Keratinocyte (primary cell): ENCODE measurements at regions not wholly inside any gene's neighbourhood (a gene's known extent, or its start where the extent isn't known, plus 50 kb on each side); places are given as distances from the start of the nearest gene placed in this dataset.

Experiments
- DNase-seq: peaks from one replicate; pipeline ENCODE4 v3.0.0-alpha.2; 2011; ENCODE audit warnings: low read depth, missing footprints, low spot score
- FAIRE-seq: peaks from 2 replicates; lab custom pipeline; 2011; peaks lifted over from hg19 to GRCh38; lab: Jason Lieb, UNC
- H2AFZ ChIP-seq: 2 replicates; pipeline ENCODE4 v1.6.0; 2012; ENCODE audit warnings: low read length, control low read depth, inconsistent platforms; ENCODE audit not compliant: control insufficient read depth
- H3K27ac ChIP-seq: 2 replicates; pipeline ENCODE4 v1.5.1; 2011; ENCODE audit warnings: low read length; ENCODE audit not compliant: control insufficient read depth, insufficient read depth
- H3K27me3 ChIP-seq: 3 replicates; pipeline ENCODE4 v1.6.0; 2011; ENCODE audit warnings: low read length; ENCODE audit not compliant: control insufficient read depth, insufficient read depth; ENCODE audit errors: extremely low read depth
- H3K36me3 ChIP-seq, 2 experiments: 2 replicates in 1 of 2; 3 replicates in 1 of 2; pipeline ENCODE4 v1.5.1; 2011; ENCODE audit warnings: low read length in 2 of 2, mild to moderate bottlenecking in 1 of 2; ENCODE audit not compliant: control insufficient read depth in 2 of 2, insufficient read depth in 2 of 2; ENCODE audit errors: extremely low read depth in 1 of 2
- H3K4me1 ChIP-seq: 3 replicates; pipeline ENCODE4 v1.5.1; 2011; ENCODE audit warnings: low read length; ENCODE audit not compliant: control insufficient read depth, insufficient read depth; ENCODE audit errors: extremely low read depth
- H3K4me2 ChIP-seq: 3 replicates; pipeline ENCODE4 v1.6.0; 2011; ENCODE audit warnings: low read depth, low read length; ENCODE audit not compliant: control insufficient read depth, insufficient read depth; ENCODE audit errors: extremely low read depth
- H3K4me3 ChIP-seq, 3 experiments: fragments of 200-600 bp in 1 of 3; sonication (generic) in 1 of 3; 2 replicates in 2 of 3; 3 replicates in 1 of 3; pipeline ENCODE4 v1.5.1; 2011 to 2016; ENCODE audit warnings: low read length in 3 of 3, mild to moderate bottlenecking in 3 of 3, control low read depth in 2 of 3, inconsistent platforms in 1 of 3, low read depth in 1 of 3, mixed read lengths in 1 of 3, mixed run types in 1 of 3, moderate library complexity in 1 of 3; ENCODE audit not compliant: control insufficient read depth in 2 of 3, insufficient read depth in 2 of 3; ENCODE audit errors: extremely low read depth in 1 of 3
- H3K79me2 ChIP-seq: 2 replicates; pipeline ENCODE4 v1.6.0; 2012; ENCODE audit warnings: low read length; ENCODE audit not compliant: control insufficient read depth, insufficient read depth
- H3K9ac ChIP-seq: 3 replicates; pipeline ENCODE4 v1.6.0; 2011; ENCODE audit warnings: low read length; ENCODE audit not compliant: control insufficient read depth, insufficient read depth; ENCODE audit errors: extremely low read depth
- H3K9me1 ChIP-seq: 3 replicates; pipeline ENCODE4 v1.6.0; 2011; ENCODE audit warnings: low read length; ENCODE audit not compliant: control insufficient read depth, insufficient read depth; ENCODE audit errors: extremely low read depth
- H3K9me3 ChIP-seq: 2 replicates; pipeline ENCODE4 v1.5.1; 2012; ENCODE audit warnings: low read depth, low read length; ENCODE audit not compliant: control insufficient read depth
- H4K20me1 ChIP-seq: 3 replicates; pipeline ENCODE4 v1.6.0; 2011; ENCODE audit warnings: low read length; ENCODE audit not compliant: control insufficient read depth, insufficient read depth; ENCODE audit errors: extremely low read depth
- EZH2 ChIP-seq: IDR thresholded peaks from one replicate; pipeline ENCODE4 v1.6.1; 2012; ENCODE audit warnings: inconsistent platforms, mild to moderate bottlenecking, low read length, moderate library complexity
- dilution Hi-C: fragments of 300-500 bp; cut with MboI; formaldehyde crosslinking; loops from one replicate; pipeline ENCODE4 v1.7.0; 2020; ENCODE audit warnings: low sequenced_read_pairs; ENCODE audit not compliant: extremely low pct_ligation_motif_present
- TF ChIP-seq, protein P1 (sequence below), 3 experiments: IDR thresholded peaks in 1 of 3; conservative IDR thresholded peaks in 1 of 3; optimal IDR thresholded peaks in 1 of 3; 2 replicates in 2 of 3; 3 replicates in 1 of 3; pipeline versions ENCODE3 to v1.5.1; 2011; ENCODE audit warnings: low read length in 3 of 3, mild to moderate bottlenecking in 3 of 3, moderate library complexity in 2 of 3, control low read depth in 1 of 3, inconsistent platforms in 1 of 3; ENCODE audit not compliant: insufficient read depth in 2 of 3; ENCODE audit errors: extremely low read depth in 1 of 3

- no peaks in the 10 kb centered on the region for H4K20me1 ChIP-seq
- peaks cover 5% of the 10 kb centered on the region for H3K4me1 ChIP-seq
- no peak overlapping the region for H3K27ac ChIP-seq
- no peak overlapping the region for H2AFZ ChIP-seq
- H3K4me3 ChIP-seq: no peak overlapping the region
- no peak for DNase-seq
- no peak overlapping the region for H3K4me2 ChIP-seq
- no peak overlapping the region for H3K9ac ChIP-seq
- H3K79me2 ChIP-seq: no peaks in the 10 kb centered on the region
- no peaks in the 10 kb centered on the region for H3K36me3 ChIP-seq
- H3K9me1 ChIP-seq: no peaks in the 10 kb centered on the region
- no peaks in the 10 kb centered on the region for H3K9me3 ChIP-seq
- dilution Hi-C loops: no loop called here
- no peak for FAIRE-seq
- no peak for TF ChIP-seq EZH2
- TF ChIP-seq, protein P1, sequence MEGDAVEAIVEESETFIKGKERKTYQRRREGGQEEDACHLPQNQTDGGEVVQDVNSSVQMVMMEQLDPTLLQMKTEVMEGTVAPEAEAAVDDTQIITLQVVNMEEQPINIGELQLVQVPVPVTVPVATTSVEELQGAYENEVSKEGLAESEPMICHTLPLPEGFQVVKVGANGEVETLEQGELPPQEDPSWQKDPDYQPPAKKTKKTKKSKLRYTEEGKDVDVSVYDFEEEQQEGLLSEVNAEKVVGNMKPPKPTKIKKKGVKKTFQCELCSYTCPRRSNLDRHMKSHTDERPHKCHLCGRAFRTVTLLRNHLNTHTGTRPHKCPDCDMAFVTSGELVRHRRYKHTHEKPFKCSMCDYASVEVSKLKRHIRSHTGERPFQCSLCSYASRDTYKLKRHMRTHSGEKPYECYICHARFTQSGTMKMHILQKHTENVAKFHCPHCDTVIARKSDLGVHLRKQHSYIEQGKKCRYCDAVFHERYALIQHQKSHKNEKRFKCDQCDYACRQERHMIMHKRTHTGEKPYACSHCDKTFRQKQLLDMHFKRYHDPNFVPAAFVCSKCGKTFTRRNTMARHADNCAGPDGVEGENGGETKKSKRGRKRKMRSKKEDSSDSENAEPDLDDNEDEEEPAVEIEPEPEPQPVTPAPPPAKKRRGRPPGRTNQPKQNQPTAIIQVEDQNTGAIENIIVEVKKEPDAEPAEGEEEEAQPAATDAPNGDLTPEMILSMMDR (optimal IDR thresholded peaks at IDR 0.05 in 1 of 3, IDR thresholded peaks at IDR 0.05 in 1 of 3, conservative IDR thresholded peaks at IDR 0.05 in 1 of 3; ENCODE audit: extremely low read depth in 1 of 3, insufficient read depth in 2 of 3, low read length in 3 of 3): no peak
- peaks cover 6% of the 10 kb centered on the region for H3K27me3 ChIP-seq
Observed at GRCh38 chr11:15773476-15774387, 582.6 kb downstream of the SOX6 start.

DNA sequence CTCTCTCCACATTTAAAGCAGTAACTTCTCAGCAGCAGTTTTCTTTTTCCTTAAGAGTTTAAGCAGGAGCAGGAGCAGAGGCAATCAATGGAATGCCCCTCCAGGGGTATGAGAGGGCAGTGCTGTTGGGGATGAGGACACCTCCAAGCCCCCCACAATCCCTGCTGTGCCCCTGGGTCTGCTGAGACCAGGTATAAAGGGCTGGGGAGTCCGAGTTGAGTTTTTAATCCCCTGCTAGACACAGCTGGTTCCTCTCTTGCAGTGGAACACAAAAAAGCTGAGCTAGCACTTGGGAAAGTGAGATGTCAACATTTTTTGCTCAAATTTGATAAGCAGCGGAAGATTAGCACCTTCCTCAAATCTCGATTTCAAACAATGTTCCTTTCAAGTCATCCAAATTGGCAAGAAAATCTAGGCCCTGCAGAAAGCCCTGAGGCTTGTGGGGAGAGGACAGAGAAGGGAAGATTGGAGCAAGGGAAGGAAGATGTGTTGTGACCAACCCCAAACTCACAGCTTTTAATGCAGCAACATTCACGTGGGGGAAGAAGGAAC is 581.9 kb downstream of the SOX6 start:
- FAIRE-seq: no peak
- no peak overlapping the region for H3K4me3 ChIP-seq
- no peaks in the 10 kb centered on the region for H3K36me3 ChIP-seq

More for the DNA sequence above, 581.9 kb downstream of the SOX6 start:
- Histone ChIP-seq H3K27ac (no peak overlapping the region), H3K9ac (no peak overlapping the region), H4K20me1 (no peaks in the 10 kb centered on the region), H3K9me3 (no peaks in the 10 kb centered on the region), H3K4me2 (no peak overlapping the region), H3K27me3 (peaks cover 6% of the 10 kb centered on the region), H3K4me1 (no peaks in the 10 kb centered on the region), H3K9me1 (no peaks in the 10 kb centered on the region), H2AFZ (no peak overlapping the region), H3K79me2 (no peaks in the 10 kb centered on the region)
- dilution Hi-C loops: no loop called here
- DNase-seq: no peak
- TF ChIP-seq, protein P1 (optimal IDR thresholded peaks at IDR 0.05 in 1 of 3, IDR thresholded peaks at IDR 0.05 in 1 of 3, conservative IDR thresholded peaks at IDR 0.05 in 1 of 3; ENCODE audit: extremely low read depth in 1 of 3, insufficient read depth in 2 of 3, low read length in 3 of 3): no peak
- no peak for TF ChIP-seq EZH2
